ENCODE measurements at regions not wholly inside any gene's neighbourhood (a gene's known extent, or its start where the extent isn't known, plus 50 kb on each side); places are given as distances from the start of the nearest gene placed in this dataset.

- no peak for TF ChIP-seq CTCF (conservative IDR thresholded peaks at IDR 0.05; ENCODE audit: low read depth, low read length)
- TF ChIP-seq EZH2 (IDR thresholded peaks at IDR 0.05; ENCODE audit: low read length, unreplicated experiment): no peak
Observed at GRCh38 chr1:5324883-5325282, 667.3 kb downstream of the NPHP4 start.
